Fibroblast of pulmonary artery (primary cell): ENCODE measurements at regions not wholly inside any gene's neighbourhood (a gene's known extent, or its start where the extent isn't known, plus 50 kb on each side); places are given as distances from the start of the nearest gene placed in this dataset.

Experiments used
- DNase-seq: peaks from one replicate; pipeline ENCODE4 v3.0.0-alpha.2; 2010; ENCODE audit warnings: low read depth
- H3K4me3 ChIP-seq: replicated peaks from 2 replicates; pipeline ENCODE4 v1.5.1; 2011; ENCODE audit warnings: low read depth, mild to moderate bottlenecking, control low read depth, low read length, moderate library complexity
- CTCF ChIP-seq: IDR thresholded peaks from 2 replicates; pipeline ENCODE4 v1.5.1; 2011; ENCODE audit warnings: mild to moderate bottlenecking, control low read depth, low read length, inconsistent platforms; ENCODE audit errors: missing control alignments

DNA sequence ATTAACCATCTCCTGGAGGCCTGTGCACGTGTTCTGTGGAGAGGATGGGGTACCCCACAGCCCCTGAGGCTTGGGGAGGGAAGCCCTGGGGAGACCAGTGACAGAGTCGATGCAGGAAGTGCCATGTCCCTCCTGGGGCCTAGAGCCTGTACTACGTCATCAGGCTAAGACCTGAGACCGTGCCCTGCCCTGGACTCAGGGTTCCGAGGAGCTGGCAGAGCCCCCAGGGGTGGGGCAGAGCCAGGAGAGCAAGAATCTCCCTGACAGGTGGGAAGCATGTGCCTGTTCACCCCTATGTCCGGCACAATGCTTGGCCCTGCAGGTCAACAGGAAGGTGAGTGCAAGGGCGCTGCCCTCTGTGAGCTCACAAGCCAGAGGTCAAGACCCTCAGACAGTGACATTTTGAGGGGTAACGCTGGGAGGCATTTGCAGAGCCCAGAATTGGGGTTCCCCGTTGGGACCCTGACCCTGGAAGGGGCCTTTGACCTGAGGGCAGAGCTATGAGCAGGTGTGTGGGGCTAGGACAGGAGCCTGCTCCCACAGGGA lies 781.6 kb downstream of the BRD1 start:
- no peak for TF ChIP-seq CTCF
- no peak for DNase-seq
- no peak overlapping the region for H3K4me3 ChIP-seq

DNA sequence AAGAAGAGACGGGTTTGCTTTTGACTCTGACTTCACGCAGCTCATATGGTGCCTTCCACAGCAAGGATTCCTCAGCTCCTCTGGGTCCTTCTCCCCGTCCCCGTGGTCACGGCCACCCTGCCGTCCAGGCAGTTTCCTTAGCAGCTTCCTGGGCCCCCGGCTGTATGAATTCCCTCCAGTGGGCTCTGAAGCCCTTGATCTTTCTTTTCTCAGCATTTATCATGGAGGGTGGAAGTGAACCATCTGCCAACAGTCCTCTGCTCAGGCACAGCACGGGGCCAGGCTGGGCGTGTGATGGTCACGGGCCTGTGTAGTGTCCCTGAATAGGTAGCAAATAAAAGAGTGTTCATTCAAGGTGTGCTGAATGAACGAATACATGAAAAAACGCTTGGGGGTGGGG lies 782.4 kb downstream of the BRD1 start:
- H3K4me3 ChIP-seq = no peak overlapping the region
- DNase-seq = no peak
- TF ChIP-seq CTCF = no peak

DNA sequence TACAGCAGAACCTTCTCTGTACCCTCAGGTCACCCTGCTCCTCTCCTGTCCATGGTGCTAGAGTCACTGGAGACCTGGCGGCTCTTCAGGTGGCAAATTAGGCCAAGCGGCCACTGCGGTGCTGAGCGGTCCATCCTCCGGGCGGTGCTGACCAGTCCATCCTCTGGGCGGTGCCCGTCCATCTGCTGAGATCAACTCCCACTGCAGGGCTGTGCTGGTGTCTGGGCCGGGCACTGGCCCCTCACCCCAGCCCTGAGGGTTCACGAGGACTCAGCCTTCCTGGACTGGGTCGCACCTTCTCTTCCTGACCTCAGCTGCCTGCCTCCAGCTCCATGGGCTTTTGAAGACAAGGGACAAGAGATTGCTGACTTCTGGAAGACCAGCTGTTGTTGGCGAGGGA lies 782.9 kb downstream of the BRD1 start:
- no peak for DNase-seq
- H3K4me3 ChIP-seq = no peak overlapping the region
- no peak for TF ChIP-seq CTCF

DNA sequence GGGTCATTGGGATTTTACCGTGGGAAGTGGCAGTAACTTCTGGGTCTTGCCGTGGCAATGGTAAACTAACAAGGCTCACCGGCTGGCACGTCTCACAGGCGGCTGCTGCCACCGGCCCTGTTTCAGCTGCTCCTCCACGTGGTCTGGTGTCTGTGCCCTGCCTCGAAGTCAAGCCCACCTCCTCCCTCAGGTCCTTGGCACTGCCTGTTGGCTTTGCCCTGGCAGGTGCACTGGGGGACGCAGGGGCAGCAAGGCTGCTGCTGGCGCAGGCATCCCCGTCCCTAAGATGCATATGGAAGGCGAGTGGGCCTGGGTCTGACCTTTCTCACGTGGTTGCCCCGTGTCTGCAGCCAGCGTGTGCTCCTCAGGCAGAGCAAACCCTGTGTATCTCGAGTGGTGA lies 783.6 kb downstream of the BRD1 start:
- no peak for DNase-seq
- H3K4me3 ChIP-seq = no peak overlapping the region
- TF ChIP-seq CTCF = no peak

DNA sequence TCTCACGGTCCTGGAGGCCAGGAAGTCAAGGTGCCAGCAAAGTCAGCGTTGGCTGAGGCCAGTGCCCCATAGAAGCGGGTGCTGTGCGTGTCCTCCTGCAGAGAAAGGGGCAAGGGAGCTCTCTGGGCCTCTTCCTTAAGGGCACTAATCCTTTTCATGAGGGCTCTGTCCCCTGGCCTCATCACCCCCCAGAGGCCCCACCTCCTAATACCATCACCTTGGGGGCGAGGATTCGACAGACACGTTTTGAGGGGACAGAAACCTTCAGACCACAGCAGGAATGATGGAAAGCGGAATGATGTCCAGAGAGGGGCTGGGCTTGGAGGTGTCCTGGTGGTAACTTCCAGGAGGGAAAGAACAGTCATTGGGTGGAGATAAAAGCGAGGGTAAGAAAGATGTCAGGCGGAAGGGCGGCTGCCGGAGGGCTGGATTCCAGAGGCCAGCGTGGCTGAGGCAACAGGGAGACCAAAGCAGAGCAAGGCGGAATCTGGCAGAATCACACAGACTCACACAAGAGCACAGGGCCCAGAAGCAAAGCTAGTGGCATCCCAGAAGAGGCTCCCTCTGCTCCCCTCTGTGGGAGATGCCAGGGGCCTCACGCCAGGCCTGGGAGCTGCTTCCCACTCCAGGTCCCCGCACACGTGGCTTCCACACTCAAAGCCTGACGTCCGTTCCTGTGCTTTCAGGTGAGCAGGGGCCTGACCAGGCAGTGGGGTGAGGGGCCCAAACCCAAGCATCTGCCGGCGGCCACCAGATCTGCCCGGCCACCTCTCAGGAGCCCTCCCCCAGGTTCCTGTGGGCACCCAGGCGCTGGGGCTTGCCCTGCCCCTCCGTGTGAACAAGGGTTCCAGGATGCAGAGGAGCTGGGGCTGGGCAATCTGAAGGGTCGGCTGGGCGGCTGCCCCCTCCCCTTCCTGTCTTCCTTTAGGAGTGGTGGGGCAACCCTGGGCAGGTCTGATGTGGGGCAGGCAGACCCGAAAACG lies 784.5 kb downstream of the BRD1 start:
- no peak for TF ChIP-seq CTCF
- H3K4me3 ChIP-seq = no peak overlapping the region
- DNase-seq = no peak

DNA sequence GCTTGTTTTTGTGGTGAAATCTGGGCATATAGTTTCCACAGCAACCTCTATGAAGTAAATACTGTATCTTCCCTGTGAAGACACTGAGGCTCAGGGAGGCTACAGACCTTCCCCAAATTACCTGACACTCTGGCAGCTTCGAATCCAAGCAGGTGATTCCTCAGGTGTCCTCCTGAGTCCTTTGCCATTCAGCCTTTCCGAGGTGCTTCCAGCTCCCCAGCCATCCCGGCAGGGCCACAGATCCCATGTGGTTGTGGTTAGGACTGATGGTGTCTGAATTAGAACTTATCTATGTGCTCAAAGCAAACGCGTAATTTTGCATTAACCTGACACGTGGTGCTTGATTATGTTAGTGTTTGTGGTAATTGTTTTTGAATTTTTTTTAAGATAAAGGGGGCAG lies 785.6 kb downstream of the BRD1 start:
- TF ChIP-seq CTCF = no peak
- no peak overlapping the region for H3K4me3 ChIP-seq
- no peak for DNase-seq
